ENCODE measurements at regions not wholly inside any gene's neighbourhood (a gene's known extent, or its start where the extent isn't known, plus 50 kb on each side); places are given as distances from the start of the nearest gene placed in this dataset.

DNA sequence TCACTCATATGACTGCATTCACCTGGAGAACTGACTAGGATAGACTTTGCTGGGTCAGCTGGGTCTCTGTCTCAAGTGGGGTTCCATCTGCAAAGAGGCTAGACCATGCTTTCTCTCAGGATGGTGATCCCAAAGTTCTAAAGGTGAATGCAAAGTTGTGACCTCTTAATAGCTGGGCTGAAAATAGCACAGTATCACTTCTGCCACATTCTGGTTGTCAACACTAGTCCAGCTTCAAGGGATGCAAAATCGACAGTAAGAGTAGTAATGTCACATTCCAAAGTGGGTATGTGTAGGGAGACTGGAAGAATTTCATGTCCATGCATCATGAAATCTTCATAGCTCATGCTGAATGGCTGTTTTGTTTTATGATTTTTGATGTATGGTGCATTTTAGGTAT lies 414.6 kb downstream of the PCDH7 start:
- TF ChIP-seq GATA1 (IDR thresholded peaks at IDR 0.05; ENCODE audit: low read depth, low read length) (no peak), POLR2A (IDR thresholded peaks at IDR 0.05; ENCODE audit: low read length) (no peak)
- no peak for DNase-seq

- TF ChIP-seq POLR2A (IDR thresholded peaks at IDR 0.05; ENCODE audit: low read length) (no peak), GATA1 (IDR thresholded peaks at IDR 0.05; ENCODE audit: low read depth, low read length) (no peak)
- DNase-seq: no peak
These were observed 419.6 kb downstream of the PCDH7 start for GRCh38 chr4:31139767-31140166.

- TF ChIP-seq GATA1 (IDR thresholded peaks at IDR 0.05; ENCODE audit: low read depth, low read length) (no peak), POLR2A (IDR thresholded peaks at IDR 0.05; ENCODE audit: low read length) (no peak)
- DNase-seq: no peak
These were observed 421.1 kb downstream of the PCDH7 start for GRCh38 chr4:31141095-31141831.

GRCh38 chr4:31141832-31142142 lies 421.6 kb downstream of the PCDH7 start:
- DNase-seq: no peak
- TF ChIP-seq GATA1 (IDR thresholded peaks at IDR 0.05; ENCODE audit: low read depth, low read length): no peak
- no peak for TF ChIP-seq POLR2A (IDR thresholded peaks at IDR 0.05; ENCODE audit: low read length)

DNA sequence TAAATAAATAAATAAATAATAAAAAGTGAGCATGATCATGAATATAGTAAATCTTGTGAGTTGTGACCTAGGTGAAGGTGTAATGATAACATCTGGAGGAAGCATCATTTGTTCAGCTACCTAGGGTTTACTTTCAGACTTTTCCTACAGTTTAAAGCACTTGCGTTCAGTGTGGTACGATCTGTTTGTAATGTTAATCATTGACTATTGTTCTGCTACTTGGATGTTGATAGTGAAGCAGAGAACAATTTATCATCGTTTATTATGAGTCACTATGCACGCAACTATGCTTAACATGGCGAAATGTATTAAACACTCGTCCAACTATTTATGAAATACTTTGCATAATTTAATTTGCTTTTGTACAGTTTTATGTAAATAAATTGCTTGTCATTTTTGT lies 426.2 kb downstream of the PCDH7 start:
- TF ChIP-seq POLR2A (IDR thresholded peaks at IDR 0.05; ENCODE audit: low read length) (no peak), GATA1 (IDR thresholded peaks at IDR 0.05; ENCODE audit: low read depth, low read length) (no peak)
- no peak for DNase-seq

DNA sequence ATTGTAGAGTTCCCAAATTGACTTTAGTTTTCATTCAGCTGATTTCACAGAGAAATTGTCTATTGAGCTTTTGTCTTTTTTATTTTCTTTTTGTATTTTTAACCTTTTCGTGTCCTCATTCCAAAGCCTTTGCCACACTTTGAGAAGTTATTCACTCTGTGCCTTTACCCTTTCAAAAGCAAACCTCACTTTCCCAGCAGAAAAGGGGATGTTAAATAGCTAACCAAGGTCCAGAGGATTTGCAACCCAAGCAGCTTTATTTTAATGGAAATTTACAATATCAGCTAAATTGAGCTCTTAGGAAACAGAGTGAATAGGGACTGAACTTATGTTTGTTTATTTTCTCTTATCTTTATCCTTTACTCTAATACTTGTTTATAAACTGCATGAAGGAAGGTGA lies 428.8 kb downstream of the PCDH7 start:
- TF ChIP-seq GATA1 (IDR thresholded peaks at IDR 0.05; ENCODE audit: low read depth, low read length): no peak
- TF ChIP-seq POLR2A (IDR thresholded peaks at IDR 0.05; ENCODE audit: low read length): no peak
- DNase-seq: no peak

DNA sequence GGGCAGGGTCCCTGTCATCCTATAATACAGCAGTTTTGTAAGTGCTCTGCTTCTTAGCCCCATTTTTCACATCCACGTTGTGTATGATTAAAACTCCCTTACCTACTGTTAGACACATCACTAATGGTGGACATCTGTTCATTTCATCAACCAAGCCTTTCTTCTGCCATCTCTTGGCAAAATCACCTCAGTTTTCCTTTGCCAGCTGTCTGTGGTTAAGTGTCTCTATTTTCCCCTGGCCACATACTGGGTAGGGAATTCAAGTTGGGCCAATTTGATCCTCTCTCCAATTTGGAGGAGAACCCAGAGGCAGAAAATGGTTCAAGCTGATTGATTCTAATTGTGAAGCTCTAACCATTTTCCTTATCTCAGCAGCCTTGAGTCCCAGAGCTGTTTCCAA lies 436.1 kb downstream of the PCDH7 start:
- TF ChIP-seq POLR2A (IDR thresholded peaks at IDR 0.05; ENCODE audit: low read length) (no peak), GATA1 (IDR thresholded peaks at IDR 0.05; ENCODE audit: low read depth, low read length) (no peak)
- no peak for DNase-seq

DNA sequence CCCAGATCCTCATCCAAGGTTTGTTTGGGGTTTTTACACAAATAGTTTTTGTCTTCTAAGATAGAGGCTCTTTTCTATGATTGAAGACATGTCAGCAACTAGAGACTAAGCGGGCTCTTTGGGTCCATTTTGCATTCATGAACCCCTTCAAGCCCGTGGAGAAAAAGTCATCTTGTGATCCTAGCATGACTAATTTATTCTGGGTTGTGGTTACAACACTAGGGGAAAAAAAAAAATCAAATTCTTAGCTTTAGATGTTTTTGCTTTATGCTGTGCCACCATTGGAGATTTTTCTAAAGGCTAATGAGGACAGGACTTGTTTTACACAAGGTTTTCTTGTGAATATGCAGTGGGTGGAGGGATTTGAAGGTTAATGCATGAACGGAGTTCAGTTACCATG lies 440.0 kb downstream of the PCDH7 start:
- no peak for DNase-seq
- TF ChIP-seq POLR2A (IDR thresholded peaks at IDR 0.05; ENCODE audit: low read length): no peak
- TF ChIP-seq GATA1 (IDR thresholded peaks at IDR 0.05; ENCODE audit: low read depth, low read length): no peak

DNA sequence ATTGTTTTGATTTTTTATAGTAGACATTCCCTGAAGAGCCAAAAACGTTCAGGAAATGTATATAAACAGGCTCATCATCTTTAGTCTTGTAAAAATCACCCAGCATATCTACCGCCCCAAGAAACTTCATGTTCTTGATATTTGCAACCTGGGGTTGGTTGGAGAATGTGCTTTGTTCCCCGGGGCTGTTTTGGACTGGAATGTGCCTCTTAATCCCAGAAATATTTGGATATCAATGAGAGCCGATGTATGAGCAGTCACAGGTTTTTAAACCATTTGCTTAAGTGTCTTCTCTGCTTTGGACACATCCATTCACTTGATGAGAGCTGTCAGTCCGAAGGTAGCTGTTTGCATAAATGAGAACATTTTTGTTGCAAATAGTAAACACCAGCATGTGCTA lies 449.7 kb downstream of the PCDH7 start:
- DNase-seq: no peak
- TF ChIP-seq POLR2A (IDR thresholded peaks at IDR 0.05; ENCODE audit: low read length): no peak
- TF ChIP-seq GATA1 (IDR thresholded peaks at IDR 0.05; ENCODE audit: low read depth, low read length): no peak

DNA sequence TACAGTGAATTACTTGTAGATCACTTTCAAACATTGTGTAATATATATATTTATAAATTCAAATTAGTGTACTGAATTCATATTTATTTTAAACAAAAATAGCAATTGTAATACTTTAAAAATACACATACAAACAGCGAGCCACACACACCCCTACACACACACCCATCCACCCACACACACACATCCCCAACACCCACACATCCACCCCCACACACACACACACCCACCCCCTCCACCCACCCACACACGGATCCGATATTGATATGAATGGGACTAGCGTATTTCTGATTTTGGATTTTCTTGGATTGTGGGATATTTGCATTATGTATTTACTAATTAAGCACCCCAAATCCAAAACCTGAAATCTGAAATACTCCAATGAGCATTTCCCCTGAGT lies 451.2 kb downstream of the PCDH7 start:
- no peak for TF ChIP-seq GATA1 (IDR thresholded peaks at IDR 0.05; ENCODE audit: low read depth, low read length)
- no peak for TF ChIP-seq POLR2A (IDR thresholded peaks at IDR 0.05; ENCODE audit: low read length)
- no peak for DNase-seq

DNA sequence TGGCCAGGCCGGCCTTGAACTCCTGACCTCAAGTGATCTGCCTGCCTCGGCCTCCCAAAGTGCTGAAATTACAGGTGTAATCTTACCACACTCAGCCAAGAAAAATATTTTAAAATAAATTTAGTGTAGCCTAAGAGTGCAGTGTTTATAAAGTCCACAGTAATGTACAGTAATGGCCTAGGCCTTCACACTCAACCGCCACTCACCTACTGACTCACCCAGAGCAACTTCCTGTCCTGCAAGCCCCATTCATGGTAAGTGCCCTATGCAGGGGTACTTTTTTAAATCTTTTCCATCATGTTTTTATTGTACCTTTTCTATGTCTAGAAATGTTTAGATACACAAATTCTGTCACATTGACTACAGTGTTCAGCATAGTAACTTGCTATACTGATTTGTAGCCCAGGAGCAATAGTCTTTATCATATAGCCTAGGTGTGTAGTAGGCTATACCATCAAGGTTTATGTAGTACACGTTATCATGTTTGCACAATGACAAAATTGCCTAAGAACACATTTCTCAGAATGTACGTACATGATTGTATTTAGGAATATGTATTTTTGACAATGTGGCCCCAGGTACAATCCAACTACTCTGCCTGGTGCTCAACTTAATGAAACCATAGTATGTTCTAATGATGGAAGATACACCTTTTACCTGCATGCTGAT lies 455.2 kb downstream of the PCDH7 start:
- no peak for DNase-seq
- no peak for TF ChIP-seq GATA1 (IDR thresholded peaks at IDR 0.05; ENCODE audit: low read depth, low read length)
- no peak for TF ChIP-seq POLR2A (IDR thresholded peaks at IDR 0.05; ENCODE audit: low read length)

DNA sequence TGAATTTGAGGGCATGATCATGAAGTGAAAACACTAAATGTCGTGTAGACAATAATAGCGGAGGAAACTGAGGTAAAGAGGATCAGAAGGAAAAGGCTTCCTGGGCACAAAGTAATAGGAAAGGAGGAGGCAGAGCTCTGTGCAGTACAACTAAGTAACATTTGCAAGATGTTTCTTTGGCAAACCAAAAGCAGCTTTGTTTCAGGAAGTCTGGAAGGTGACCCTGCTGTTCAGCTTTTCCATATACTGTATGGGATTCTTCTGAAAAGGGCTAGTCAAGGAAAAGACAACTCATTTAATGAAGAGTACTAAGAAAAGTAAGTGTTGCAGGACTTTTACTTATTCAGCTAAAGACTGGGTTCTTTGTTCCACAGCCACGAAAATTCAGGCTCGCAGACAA lies 463.1 kb downstream of the PCDH7 start:
- TF ChIP-seq POLR2A (IDR thresholded peaks at IDR 0.05; ENCODE audit: low read length) (no peak), GATA1 (IDR thresholded peaks at IDR 0.05; ENCODE audit: low read depth, low read length) (no peak)
- no peak for DNase-seq

DNA sequence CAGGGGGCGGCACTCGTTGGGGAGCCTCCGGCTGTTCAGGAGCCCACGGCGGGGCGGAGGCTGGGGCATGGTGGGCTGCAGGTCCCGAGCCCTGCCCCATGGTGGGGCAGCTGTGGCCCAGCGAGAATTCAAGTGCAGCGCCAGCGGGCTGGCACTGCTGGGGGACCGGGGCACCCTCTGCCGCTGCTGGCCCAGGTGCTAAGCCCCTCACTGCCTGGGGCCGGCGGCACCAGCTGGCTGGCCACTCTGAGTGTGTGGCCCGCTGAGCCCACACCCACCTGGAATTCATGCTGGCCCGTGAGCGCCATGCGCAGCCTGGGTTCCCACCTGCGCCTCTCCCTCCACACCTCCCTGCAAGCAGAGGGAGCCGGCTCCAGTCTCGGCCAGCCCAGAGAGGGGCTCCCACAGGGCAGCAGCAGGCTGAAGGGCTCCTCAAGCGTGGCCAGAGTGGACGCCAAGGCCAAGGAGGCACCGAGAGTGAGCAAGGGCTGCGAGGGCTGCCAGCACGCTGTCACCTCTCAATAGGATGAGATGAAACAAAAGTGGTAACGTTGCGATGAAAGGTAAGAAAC lies 464.9 kb downstream of the PCDH7 start:
- TF ChIP-seq POLR2A (IDR thresholded peaks at IDR 0.05; ENCODE audit: low read length) (no peak), GATA1 (IDR thresholded peaks at IDR 0.05; ENCODE audit: low read depth, low read length) (no peak)
- DNase-seq: no peak

DNA sequence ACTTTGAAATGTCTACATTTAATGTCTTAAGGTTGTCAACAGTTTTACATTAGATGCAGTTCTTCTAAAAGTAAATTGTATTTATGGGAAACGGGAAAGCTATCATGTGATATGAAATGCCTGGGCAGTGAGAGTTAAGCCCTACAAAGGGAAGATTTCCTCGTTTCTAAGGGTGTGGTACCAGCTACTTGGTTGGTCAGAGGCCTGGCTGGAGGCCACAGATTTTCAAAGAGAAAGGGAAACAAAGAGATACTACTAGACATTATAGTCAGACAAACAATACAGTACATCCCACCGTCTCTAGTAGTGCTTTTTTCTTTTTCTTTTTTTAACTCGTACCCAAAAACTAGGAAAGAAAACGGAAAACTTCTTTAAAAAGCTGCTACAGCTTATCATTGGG lies 467.8 kb downstream of the PCDH7 start:
- DNase-seq: no peak
- TF ChIP-seq POLR2A (IDR thresholded peaks at IDR 0.05; ENCODE audit: low read length) (no peak), GATA1 (IDR thresholded peaks at IDR 0.05; ENCODE audit: low read depth, low read length) (no peak)

GRCh38 chr4:31189938-31190337 lies 469.8 kb downstream of the PCDH7 start:
- no peak for DNase-seq
- no peak for TF ChIP-seq POLR2A (IDR thresholded peaks at IDR 0.05; ENCODE audit: low read length)
- TF ChIP-seq GATA1 (IDR thresholded peaks at IDR 0.05; ENCODE audit: low read depth, low read length): no peak
